Endothelial cell of umbilical vein (primary cell): ENCODE measurements at regions not wholly inside any gene's neighbourhood (a gene's known extent, or its start where the extent isn't known, plus 50 kb on each side); places are given as distances from the start of the nearest gene placed in this dataset.

Source experiments
- BruUV-seq: library from RNA; stranded (reverse); fragments of 400-500 nt; replicated peaks from 2 replicates; lab custom pipeline; 2021; lab: Mats Ljungman, UMichigan
- CTCF ChIA-PET: fragments of 300-600, 350-600 bp; sonication (Branson Sonifier 250); formaldehyde crosslinking; loops from one replicate; lab custom pipeline; 2021; ENCODE audit warnings: antibody characterized with exemption, inconsistent platforms; lab: Charles Lee
- POLR2A ChIA-PET: fragments of 300-600, 350-600 bp; sonication (Branson Sonifier 250); formaldehyde crosslinking; loops from one replicate; lab custom pipeline; 2021; ENCODE audit warnings: antibody characterized with exemption, inconsistent platforms; lab: Charles Lee
- DNase-seq: peaks from one replicate; pipeline ENCODE4 v3.0.0-alpha.2; 2011; ENCODE audit warnings: low read depth, low spot score
- FAIRE-seq: peaks from 2 replicates; lab custom pipeline; 2011; peaks lifted over from hg19 to GRCh38; lab: Jason Lieb, UNC
- H2AFZ ChIP-seq: 2 replicates; pipeline ENCODE4 v1.6.0; 2012; ENCODE audit warnings: low read depth, low read length, control low read depth, inconsistent platforms
- H3K27ac ChIP-seq: 2 replicates; pipeline ENCODE4 v1.5.1; 2011; ENCODE audit warnings: low read depth, mild to moderate bottlenecking, control low read depth, low read length, moderate library complexity; ENCODE audit not compliant: insufficient read depth
- H3K27me3 ChIP-seq, 2 experiments: 2 replicates each; pipeline versions ENCODE4 v1.6.0 to v1.6.1; 2011; ENCODE audit warnings: low read length in 2 of 2, mixed read lengths in 1 of 2; ENCODE audit not compliant: control insufficient read depth in 2 of 2, insufficient read depth in 2 of 2
- H3K36me3 ChIP-seq, 2 experiments: 2 replicates in 1 of 2; 3 replicates in 1 of 2; pipeline ENCODE4 v1.5.1; 2011; ENCODE audit warnings: low read length in 2 of 2, mild to moderate bottlenecking in 1 of 2, moderate library complexity in 1 of 2; ENCODE audit not compliant: control insufficient read depth in 2 of 2, insufficient read depth in 2 of 2; ENCODE audit errors: extremely low read depth in 1 of 2
- H3K4me1 ChIP-seq: 3 replicates; pipeline ENCODE4 v1.5.1; 2011; ENCODE audit warnings: mild to moderate bottlenecking, low read length; ENCODE audit not compliant: control insufficient read depth, insufficient read depth; ENCODE audit errors: extremely low read depth
- H3K4me2 ChIP-seq: 2 replicates; pipeline ENCODE4 v1.6.1; 2011; ENCODE audit warnings: low read length, control low read depth, mixed read lengths; ENCODE audit not compliant: insufficient read depth
- H3K4me3 ChIP-seq, 3 experiments: fragments of 200-600 bp in 1 of 3; sonication (generic), shearing (Covaris generic) in 1 of 3; replicated peaks in 1 of 3; 2 replicates each; pipeline ENCODE4 v1.5.1; 2011 to 2016; ENCODE audit warnings: control low read depth in 3 of 3, low read length in 3 of 3, mild to moderate bottlenecking in 2 of 3, inconsistent platforms in 1 of 3, low read depth in 1 of 3, moderate library complexity in 1 of 3; ENCODE audit not compliant: insufficient read depth in 1 of 3
- H3K79me2 ChIP-seq: 2 replicates; pipeline ENCODE4 v1.6.0; 2012; ENCODE audit warnings: low read length, inconsistent platforms; ENCODE audit not compliant: control insufficient read depth, insufficient read depth
- H3K9ac ChIP-seq: replicated peaks from 2 replicates; pipeline ENCODE3; 2011; ENCODE audit warnings: low read length, control low read depth; ENCODE audit not compliant: insufficient read depth; ENCODE audit errors: extremely low read depth
- H3K9me1 ChIP-seq: replicated peaks from 3 replicates; pipeline ENCODE4 v1.6.0; 2011; ENCODE audit warnings: mild to moderate bottlenecking, low read length; ENCODE audit not compliant: control insufficient read depth, insufficient read depth; ENCODE audit errors: extremely low read depth
- H3K9me3 ChIP-seq: replicated peaks from 2 replicates; pipeline ENCODE4 v1.5.1; 2012; ENCODE audit warnings: low read length, inconsistent platforms; ENCODE audit not compliant: control insufficient read depth, insufficient read depth
- H4K20me1 ChIP-seq: replicated peaks from 2 replicates; pipeline ENCODE3; 2011; ENCODE audit warnings: mild to moderate bottlenecking, low read length; ENCODE audit not compliant: control insufficient read depth, insufficient read depth; ENCODE audit errors: extremely low read depth
- CTCF ChIP-seq, 2 donors: IDR thresholded peaks; 1 replicate in 1 of 2; 2 replicates in 1 of 2; pipeline ENCODE4 v1.5.1; 2011; ENCODE audit warnings: low read length in 2 of 2, mild to moderate bottlenecking in 2 of 2, moderate library complexity in 2 of 2, control low read depth in 1 of 2, inconsistent platforms in 1 of 2, low read depth in 1 of 2; ENCODE audit not compliant: insufficient read depth in 1 of 2; ENCODE audit errors: extremely low read depth in 1 of 2
- EZH2 ChIP-seq: IDR thresholded peaks from 2 replicates; pipeline ENCODE4 v1.6.1; 2012; ENCODE audit warnings: borderline replicate concordance, low read depth, mild to moderate bottlenecking, moderate library complexity, low read length, inconsistent platforms; ENCODE audit not compliant: severe bottlenecking
- FOS ChIP-seq: IDR thresholded peaks from 2 replicates; pipeline ENCODE4 v1.6.1; 2011; ENCODE audit warnings: mild to moderate bottlenecking, low read length, moderate library complexity, borderline replicate concordance; ENCODE audit not compliant: insufficient read depth
- GATA2 ChIP-seq: IDR thresholded peaks from 2 replicates; pipeline ENCODE4 v1.7.0; 2011; ENCODE audit warnings: low read depth, mild to moderate bottlenecking, moderate library complexity, mixed read lengths, low read length; ENCODE audit not compliant: insufficient read length, insufficient read depth
- JUN ChIP-seq: IDR thresholded peaks from 2 replicates; pipeline ENCODE4 v1.6.1; 2011; ENCODE audit warnings: borderline replicate concordance, low read depth; ENCODE audit not compliant: insufficient read length, insufficient read depth
- MAX ChIP-seq: IDR thresholded peaks from 2 replicates; pipeline ENCODE4 v1.6.1; 2011; ENCODE audit not compliant: insufficient read depth, insufficient read length
- MYC ChIP-seq: IDR thresholded peaks from one replicate; pipeline ENCODE4 v1.6.1; 2011; ENCODE audit warnings: mild to moderate bottlenecking, low read depth, low read length
- POLR2A ChIP-seq: IDR thresholded peaks from 2 replicates; pipeline ENCODE4 v1.6.1; 2012; ENCODE audit warnings: low read depth, mild to moderate bottlenecking, control low read depth, low read length
- POLR2AphosphoS5 ChIP-seq: IDR thresholded peaks from 2 replicates; pipeline ENCODE4 v1.6.1; 2012; ENCODE audit warnings: low read depth, mild to moderate bottlenecking, control low read depth, low read length, moderate library complexity; ENCODE audit not compliant: insufficient read depth
- dilution Hi-C: fragments of 300-500 bp; cut with MboI; formaldehyde crosslinking; loops from one replicate; pipeline ENCODE4 v1.15.0; 2019; ENCODE audit warnings: low sequenced_read_pairs; ENCODE audit not compliant: extremely low pct_ligation_motif_present
- intact Hi-C: fragments of 100-400 bp; cut with micrococcal nuclease; formaldehyde crosslinking; loops from one replicate; pipeline ENCODE4 v1.10.0; 2022

DNA sequence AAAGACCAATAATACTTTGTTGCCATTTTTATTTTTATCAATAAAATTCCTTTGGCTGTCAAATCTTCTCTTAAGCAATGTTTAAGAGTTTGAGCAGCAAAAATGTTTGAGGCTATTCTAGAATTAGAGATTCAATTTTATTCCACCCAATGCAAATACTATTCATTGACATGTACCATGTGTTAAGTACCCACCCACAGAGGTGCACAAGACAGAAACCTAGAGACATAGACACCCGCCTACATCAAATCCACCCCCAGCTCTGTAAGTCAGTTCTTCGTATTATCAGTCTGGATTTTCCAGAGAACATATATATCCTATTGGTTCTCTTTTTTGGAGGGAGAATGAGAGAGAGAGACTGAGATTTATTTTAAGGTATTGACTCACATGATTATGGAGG lies 463.7 kb downstream of the EPM2A start:
- no peaks in the 10 kb centered on the region for H3K27me3 ChIP-seq
- no TSS peak for BruUV-seq
- dilution Hi-C loops: no loop called here
- intact Hi-C loops: no loop called here
- no peak overlapping the region for H3K4me2 ChIP-seq
- no peak overlapping the region for H3K9ac ChIP-seq
- TF ChIP-seq EZH2 (no peak), MYC (no peak), JUN (no peak), MAX (no peak), GATA2 (no peak), CTCF (IDR thresholded peaks at IDR 0.05; ENCODE audit: extremely low read depth in 1 of 2, insufficient read depth in 1 of 2, low read depth in 1 of 2, low read length in 2 of 2) (no peak), POLR2A (no peak), FOS (no peak), POLR2AphosphoS5 (no peak)
- H3K4me1 ChIP-seq: no peaks in the 10 kb centered on the region
- no peaks in the 10 kb centered on the region for H3K36me3 ChIP-seq
- FAIRE-seq (no peak), DNase-seq (no peak)
- no peak overlapping the region for H2AFZ ChIP-seq
- H3K9me1 ChIP-seq: no peaks in the 10 kb centered on the region
- no peaks in the 10 kb centered on the region for H3K9me3 ChIP-seq
- no peaks in the 10 kb centered on the region for H3K79me2 ChIP-seq
- no peak overlapping the region for H3K27ac ChIP-seq
- H4K20me1 ChIP-seq: no peaks in the 10 kb centered on the region
- POLR2A ChIA-PET: no interaction called here
- CTCF ChIA-PET: interaction anchor here (1.3 kb wide), 1 partner anchor 16 kb away, joined by 3 read pairs; no protein-coding TSS in a partner anchor
- H3K4me3 ChIP-seq: no peak overlapping the region
